DND-41 (cell line): ENCODE measurements at regions not wholly inside any gene's neighbourhood (a gene's known extent, or its start where the extent isn't known, plus 50 kb on each side); places are given as distances from the start of the nearest gene placed in this dataset.

Source experiments
- ATAC-seq: fragments of 200-7000 bp; cut with Tn5 transposase; 3 replicates; pipeline ENCODE4 v1.9.1; 2021; ENCODE audit warnings: low read depth; ENCODE audit not compliant: insufficient read depth
- DNase-seq: peaks from one replicate; pipeline ENCODE4 v3.0.0-alpha.2; 2020
- H2AFZ ChIP-seq: 2 replicates; pipeline ENCODE4 v1.6.0; 2012; ENCODE audit warnings: low read depth, low read length
- H3K27ac ChIP-seq: 2 replicates; pipeline ENCODE4 v1.5.1; 2012; ENCODE audit warnings: low read length, inconsistent platforms
- H3K27me3 ChIP-seq: fragments of 200-600 bp; sonication (generic); 2 replicates; pipeline ENCODE4 v1.6.0; 2012; ENCODE audit warnings: low read length, mild to moderate bottlenecking, inconsistent platforms; ENCODE audit not compliant: insufficient read depth, poor library complexity
- H3K36me3 ChIP-seq: 2 replicates; pipeline ENCODE4 v1.5.1; 2012; ENCODE audit warnings: low read length, inconsistent platforms; ENCODE audit not compliant: insufficient read depth
- H3K4me1 ChIP-seq: 2 replicates; pipeline ENCODE4 v1.5.1; 2012; ENCODE audit warnings: mild to moderate bottlenecking, low read length; ENCODE audit not compliant: insufficient read depth
- H3K4me2 ChIP-seq: 2 replicates; pipeline ENCODE4 v1.6.0; 2012; ENCODE audit warnings: mild to moderate bottlenecking, moderate library complexity, low read length, inconsistent platforms; ENCODE audit not compliant: insufficient read depth
- H3K4me3 ChIP-seq, 2 experiments: fragments of 200-600 bp in 1 of 2; shearing (Covaris generic) in 1 of 2; 2 replicates each; pipeline ENCODE4 v1.5.1; 2012 to 2016; ENCODE audit warnings: inconsistent platforms in 2 of 2, low read length in 2 of 2, mild to moderate bottlenecking in 2 of 2, low read depth in 1 of 2, moderate library complexity in 1 of 2
- H3K79me2 ChIP-seq: 2 replicates; pipeline ENCODE4 v1.6.0; 2012; ENCODE audit warnings: low read length, inconsistent platforms; ENCODE audit not compliant: insufficient read depth
- H3K9ac ChIP-seq: 2 replicates; pipeline ENCODE4 v1.6.0; 2012; ENCODE audit warnings: low read depth, mild to moderate bottlenecking, inconsistent platforms, low read length, moderate library complexity
- H3K9me3 ChIP-seq: 2 replicates; pipeline ENCODE4 v1.5.1; 2012; ENCODE audit warnings: low read length, moderate library complexity, mild to moderate bottlenecking, inconsistent platforms; ENCODE audit not compliant: insufficient read depth, severe bottlenecking
- H4K20me1 ChIP-seq: 2 replicates; pipeline ENCODE4 v1.6.0; 2012; ENCODE audit warnings: low read length; ENCODE audit not compliant: insufficient read depth
- EZH2 ChIP-seq: IDR thresholded peaks from 3 replicates; pipeline ENCODE4 v1.6.1; 2012; ENCODE audit warnings: borderline replicate concordance, low read depth, mild to moderate bottlenecking, moderate library complexity, low read length, inconsistent platforms; ENCODE audit not compliant: severe bottlenecking
- TF ChIP-seq, protein P1 (sequence below): IDR thresholded peaks from 2 replicates; pipeline ENCODE4 v1.5.1; 2012; ENCODE audit warnings: borderline replicate concordance, low read length, moderate library complexity, mild to moderate bottlenecking; ENCODE audit not compliant: poor library complexity, severe bottlenecking; ENCODE audit errors: extremely low read depth

DNA sequence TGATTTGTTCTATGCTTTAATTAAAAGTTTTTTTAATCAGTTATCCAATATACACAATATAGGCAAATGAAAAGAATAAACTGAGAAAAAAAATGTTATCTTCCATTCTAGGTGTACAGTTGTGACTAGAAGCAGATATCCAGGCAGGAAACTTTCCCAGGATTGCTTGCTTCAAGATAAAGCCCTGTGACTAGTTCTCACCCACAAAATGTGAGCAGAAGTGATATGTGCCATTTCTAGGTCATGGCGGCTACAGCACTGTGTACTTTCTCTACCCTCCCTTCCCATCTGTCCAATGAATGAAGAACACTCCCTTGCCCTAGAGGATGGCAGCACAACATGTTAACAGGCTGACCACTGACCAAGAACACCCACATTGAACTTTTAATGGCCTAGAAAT, 110.5 kb upstream of the STT3B start:
- no peak overlapping the region for H3K27ac ChIP-seq
- H3K79me2 ChIP-seq: no peaks in the 10 kb centered on the region
- H3K27me3 ChIP-seq: no peaks in the 10 kb centered on the region
- DNase-seq (no peak), ATAC-seq (no peak)
- no peak overlapping the region for H2AFZ ChIP-seq
- no peaks in the 10 kb centered on the region for H3K9me3 ChIP-seq
- no peak for TF ChIP-seq EZH2
- TF ChIP-seq, protein P1, sequence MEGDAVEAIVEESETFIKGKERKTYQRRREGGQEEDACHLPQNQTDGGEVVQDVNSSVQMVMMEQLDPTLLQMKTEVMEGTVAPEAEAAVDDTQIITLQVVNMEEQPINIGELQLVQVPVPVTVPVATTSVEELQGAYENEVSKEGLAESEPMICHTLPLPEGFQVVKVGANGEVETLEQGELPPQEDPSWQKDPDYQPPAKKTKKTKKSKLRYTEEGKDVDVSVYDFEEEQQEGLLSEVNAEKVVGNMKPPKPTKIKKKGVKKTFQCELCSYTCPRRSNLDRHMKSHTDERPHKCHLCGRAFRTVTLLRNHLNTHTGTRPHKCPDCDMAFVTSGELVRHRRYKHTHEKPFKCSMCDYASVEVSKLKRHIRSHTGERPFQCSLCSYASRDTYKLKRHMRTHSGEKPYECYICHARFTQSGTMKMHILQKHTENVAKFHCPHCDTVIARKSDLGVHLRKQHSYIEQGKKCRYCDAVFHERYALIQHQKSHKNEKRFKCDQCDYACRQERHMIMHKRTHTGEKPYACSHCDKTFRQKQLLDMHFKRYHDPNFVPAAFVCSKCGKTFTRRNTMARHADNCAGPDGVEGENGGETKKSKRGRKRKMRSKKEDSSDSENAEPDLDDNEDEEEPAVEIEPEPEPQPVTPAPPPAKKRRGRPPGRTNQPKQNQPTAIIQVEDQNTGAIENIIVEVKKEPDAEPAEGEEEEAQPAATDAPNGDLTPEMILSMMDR: no peak
- no peaks in the 10 kb centered on the region for H3K36me3 ChIP-seq
- no peak overlapping the region for H3K4me2 ChIP-seq
- no peak overlapping the region for H3K9ac ChIP-seq
- 0 out of 2 replicates have a peak, but pooled peaks cover 5% of the 10 kb centered on the region for H3K4me1 ChIP-seq
- H4K20me1 ChIP-seq: no peaks in the 10 kb centered on the region
- no peak overlapping the region for H3K4me3 ChIP-seq

DNA sequence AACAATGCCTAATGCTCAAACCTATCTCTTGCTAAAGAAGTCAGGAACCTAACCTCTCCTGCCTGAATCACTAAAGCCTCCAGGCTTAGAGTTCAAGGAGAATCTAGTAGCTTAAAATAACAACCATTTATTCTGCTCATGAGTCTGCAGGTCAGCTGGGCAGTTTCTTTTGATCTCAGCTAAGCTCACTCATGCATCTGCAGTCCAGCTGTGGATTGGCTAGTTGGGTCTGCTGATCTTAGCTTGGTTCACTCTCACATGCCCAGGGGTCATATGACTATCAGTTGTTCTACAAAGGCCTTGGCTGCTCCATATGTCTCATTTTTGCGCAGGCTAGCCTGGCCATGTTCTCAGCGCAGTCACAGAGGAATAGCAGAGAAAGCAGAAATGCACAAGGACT, 109.2 kb upstream of the STT3B start:
- no peak overlapping the region for H3K27ac ChIP-seq
- no peak overlapping the region for H2AFZ ChIP-seq
- TF ChIP-seq, protein P1: no peak
- no peak for TF ChIP-seq EZH2
- no peak overlapping the region for H3K9ac ChIP-seq
- DNase-seq (no peak), ATAC-seq (no peak)
- no peak overlapping the region for H3K4me2 ChIP-seq
- no peaks in the 10 kb centered on the region for H3K9me3 ChIP-seq
- 0 out of 2 replicates have a peak, but pooled peaks cover 5% of the 10 kb centered on the region for H3K4me1 ChIP-seq
- no peaks in the 10 kb centered on the region for H3K79me2 ChIP-seq
- H3K4me3 ChIP-seq: no peak overlapping the region
- no peaks in the 10 kb centered on the region for H3K36me3 ChIP-seq
- H4K20me1 ChIP-seq: no peaks in the 10 kb centered on the region
- no peaks in the 10 kb centered on the region for H3K27me3 ChIP-seq

DNA sequence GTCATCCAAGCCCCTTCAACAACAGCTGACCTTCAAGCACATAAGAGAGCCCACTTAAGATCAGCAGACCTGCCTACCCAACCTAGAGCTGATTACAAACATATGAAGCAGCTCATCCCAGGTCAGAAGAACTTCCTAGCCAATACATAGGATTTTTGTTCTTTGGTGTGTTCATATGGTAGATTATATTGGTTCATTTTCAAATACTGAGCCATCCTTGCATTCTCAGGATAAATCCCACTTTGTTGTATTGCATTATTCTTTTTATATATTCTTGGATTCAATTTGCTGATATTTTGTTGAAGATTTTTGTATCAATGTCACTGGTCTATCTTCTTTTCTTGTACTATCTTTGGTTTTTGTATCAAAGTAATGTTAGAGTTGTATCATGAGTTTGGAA, 107.3 kb upstream of the STT3B start:
- Histone ChIP-seq H3K4me1 (0 out of 2 replicates have a peak, but pooled peaks cover 5% of the 10 kb centered on the region), H3K9me3 (no peaks in the 10 kb centered on the region), H3K4me2 (no peak overlapping the region), H3K4me3 (no peak overlapping the region), H3K79me2 (no peaks in the 10 kb centered on the region), H3K27ac (no peak overlapping the region), H2AFZ (no peak overlapping the region), H4K20me1 (no peaks in the 10 kb centered on the region), H3K36me3 (no peaks in the 10 kb centered on the region), H3K27me3 (no peaks in the 10 kb centered on the region), H3K9ac (no peak overlapping the region)
- no peak for DNase-seq
- no peak for ATAC-seq
- TF ChIP-seq, protein P1: no peak

DNA sequence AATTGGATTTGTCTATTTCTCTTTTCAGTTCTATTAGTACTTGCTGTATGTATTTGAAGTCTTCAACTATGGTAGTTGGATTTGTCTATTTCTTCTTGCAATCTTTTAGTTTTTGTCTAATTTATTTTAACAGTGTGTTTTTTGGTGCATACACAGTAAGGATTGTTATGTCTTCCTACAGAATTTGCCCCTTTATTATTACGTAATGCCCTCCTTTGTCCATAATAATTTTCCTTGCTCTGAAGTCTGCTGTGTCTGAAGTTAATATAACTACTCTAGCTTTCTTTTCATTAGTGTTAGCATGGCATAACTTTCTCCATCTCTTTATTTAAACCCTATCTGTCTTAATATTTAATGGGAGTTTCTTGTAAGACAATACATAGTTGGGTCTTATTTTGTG, 105.1 kb upstream of the STT3B start:
- no peak for ATAC-seq

More for the DNA sequence above, 105.1 kb upstream of the STT3B start:
- H3K79me2 ChIP-seq: no peaks in the 10 kb centered on the region
- no peaks in the 10 kb centered on the region for H3K27me3 ChIP-seq
- no peak overlapping the region for H3K4me2 ChIP-seq
- TF ChIP-seq, protein P1: no peak
- TF ChIP-seq EZH2: no peak
- H4K20me1 ChIP-seq: no peaks in the 10 kb centered on the region
- no peaks in the 10 kb centered on the region for H3K9me3 ChIP-seq
- no peak overlapping the region for H3K9ac ChIP-seq
- H3K4me1 ChIP-seq: 0 out of 2 replicates have a peak, but pooled peaks cover 5% of the 10 kb centered on the region
- H3K36me3 ChIP-seq: no peaks in the 10 kb centered on the region
- DNase-seq: no peak
- no peak overlapping the region for H2AFZ ChIP-seq
- no peak overlapping the region for H3K4me3 ChIP-seq
- no peak overlapping the region for H3K27ac ChIP-seq
